ENCODE measurements at regions not wholly inside any gene's neighbourhood (a gene's known extent, or its start where the extent isn't known, plus 50 kb on each side); places are given as distances from the start of the nearest gene placed in this dataset.
"Not testable (repeated sequence)": the region's sequence is repeated elsewhere in the genome, so short reads cannot be mapped to it uniquely, and the experiment has no call there.

- intact Hi-C loops (cut with DNase I) = no loop called here
- DNase-seq = no peak
Observed at GRCh38 chr6:121925024-121925423, 474.4 kb upstream of the HSF2 start.

- intact Hi-C loops (cut with DNase I) = no loop called here
- DNase-seq = no peak
Observed at GRCh38 chr6:121925534-121926255, 473.8 kb upstream of the HSF2 start.

- intact Hi-C loops (cut with DNase I) = no loop called here
- DNase-seq = no peak
Observed at GRCh38 chr6:121929301-121929700, 470.2 kb upstream of the HSF2 start.

GRCh38 chr6:121932076-121932991, 467.1 kb upstream of the HSF2 start:
- no peak for DNase-seq
- intact Hi-C loops (cut with DNase I) = no loop called here

- no peak for DNase-seq
- intact Hi-C loops (cut with DNase I) = no loop called here
Observed at GRCh38 chr6:121934451-121934850, 465.0 kb upstream of the HSF2 start.

- intact Hi-C loops (cut with DNase I) = no loop called here
- no peak for DNase-seq
Observed at GRCh38 chr6:121940728-121941127, 458.7 kb upstream of the HSF2 start.

GRCh38 chr6:121944354-121944753, 455.1 kb upstream of the HSF2 start:
- intact Hi-C loops (cut with DNase I) = no loop called here
- DNase-seq = no peak

- DNase-seq = no peak
- intact Hi-C loops (cut with DNase I) = no loop called here
Observed at GRCh38 chr6:121951123-121951522, 448.3 kb upstream of the HSF2 start.

GRCh38 chr6:121951918-121952379, 447.5 kb upstream of the HSF2 start:
- intact Hi-C loops (cut with DNase I) = no loop called here
- DNase-seq = no peak

GRCh38 chr6:121955401-121955800, 444.1 kb upstream of the HSF2 start:
- intact Hi-C loops (cut with DNase I); DNase-seq: not testable (repeated sequence)

GRCh38 chr6:121956782-121957181, 442.7 kb upstream of the HSF2 start:
- DNase-seq = no peak
- intact Hi-C loops (cut with DNase I) = no loop called here

- intact Hi-C loops (cut with DNase I) = no loop called here
- no peak for DNase-seq
Observed at GRCh38 chr6:121959501-121959900, 440.0 kb upstream of the HSF2 start.

- intact Hi-C loops (cut with DNase I) = no loop called here
Observed at GRCh38 chr6:121961619-121962125, 437.8 kb upstream of the HSF2 start.

GRCh38 chr6:121963826-121964225, 435.6 kb upstream of the HSF2 start:
- intact Hi-C loops (cut with DNase I) = no loop called here
- DNase-seq = no peak

More at GRCh38 chr6:121961619-121962125, 437.8 kb upstream of the HSF2 start:
- no peak for DNase-seq

- DNase-seq = no peak
- intact Hi-C loops (cut with DNase I) = no loop called here
Observed at GRCh38 chr6:121965739-121966138, 433.7 kb upstream of the HSF2 start.

- DNase-seq = no peak
- intact Hi-C loops (cut with DNase I) = no loop called here
Observed at GRCh38 chr6:121967631-121968030, 431.8 kb upstream of the HSF2 start.

GRCh38 chr6:121971931-121972335, 427.5 kb upstream of the HSF2 start:
- DNase-seq = no peak
- intact Hi-C loops (cut with DNase I) = no loop called here

GRCh38 chr6:121984956-121985355, 414.5 kb upstream of the HSF2 start:
- intact Hi-C loops (cut with DNase I) = no loop called here
- no peak for DNase-seq

GRCh38 chr6:121993362-121993761, 406.1 kb upstream of the HSF2 start:
- intact Hi-C loops (cut with DNase I) = no loop called here
- no peak for DNase-seq

- DNase-seq = no peak
- intact Hi-C loops (cut with DNase I) = no loop called here
Observed at GRCh38 chr6:121994919-121995318, 404.5 kb upstream of the HSF2 start.

Data from head of caudate nucleus (tissue), 42 donors.